GM18517 (cell line): ENCODE measurements at regions not wholly inside any gene's neighbourhood (a gene's known extent, or its start where the extent isn't known, plus 50 kb on each side); places are given as distances from the start of the nearest gene placed in this dataset.
"Not testable (repeated sequence)": the region's sequence is repeated elsewhere in the genome, so short reads cannot be mapped to it uniquely, and the experiment has no call there.

Source experiments
- ATAC-seq: cut with Tn5 transposase; IDR thresholded peaks from one replicate; pipeline ENCODE4 v1.9.1; 2021; ENCODE audit warnings: mild to moderate bottlenecking, moderate library complexity; ENCODE audit not compliant: unreplicated experiment

- ATAC-seq: not testable (repeated sequence)
Observed at GRCh38 chr3:20921112-20921511, 735.1 kb upstream of the SGO1 start.

- no peak for ATAC-seq
Observed at GRCh38 chr3:20916951-20917606, 731.1 kb upstream of the SGO1 start.

- no peak for ATAC-seq
Observed at GRCh38 chr3:20914310-20914709, 728.3 kb upstream of the SGO1 start.

GRCh38 chr3:20912406-20912805 is 726.4 kb upstream of the SGO1 start:
- no peak for ATAC-seq

- no peak for ATAC-seq
Observed at GRCh38 chr3:20909511-20909910, 723.5 kb upstream of the SGO1 start.

- ATAC-seq: no peak
Observed at GRCh38 chr3:20905210-20905805, 719.3 kb upstream of the SGO1 start.

GRCh38 chr3:20904671-20905070 is 718.7 kb upstream of the SGO1 start:
- no peak for ATAC-seq

GRCh38 chr3:20898962-20899361 is 713.0 kb upstream of the SGO1 start:
- ATAC-seq: no peak

GRCh38 chr3:20890111-20890519 is 704.1 kb upstream of the SGO1 start:
- no peak for ATAC-seq

GRCh38 chr3:20878691-20879090 is 692.7 kb upstream of the SGO1 start:
- ATAC-seq: no peak

GRCh38 chr3:20873235-20873634 is 687.2 kb upstream of the SGO1 start:
- no peak for ATAC-seq

GRCh38 chr3:20870106-20870899 is 684.3 kb upstream of the SGO1 start:
- no peak for ATAC-seq

- ATAC-seq: no peak
Observed at GRCh38 chr3:20865803-20866202, 679.8 kb upstream of the SGO1 start.

GRCh38 chr3:20861454-20861853 is 675.4 kb upstream of the SGO1 start:
- no peak for ATAC-seq

- no peak for ATAC-seq
Observed at GRCh38 chr3:20857636-20858035, 671.6 kb upstream of the SGO1 start.

GRCh38 chr3:20853890-20854289 is 667.9 kb upstream of the SGO1 start:
- ATAC-seq: no peak

GRCh38 chr3:20852712-20853111 is 666.7 kb upstream of the SGO1 start:
- no peak for ATAC-seq

GRCh38 chr3:20849975-20850374 is 664.0 kb upstream of the SGO1 start:
- no peak for ATAC-seq

GRCh38 chr3:20846832-20847231 is 660.8 kb upstream of the SGO1 start:
- ATAC-seq: no peak

- no peak for ATAC-seq
Observed at GRCh38 chr3:20846066-20846465, 660.1 kb upstream of the SGO1 start.

GRCh38 chr3:20844851-20845250 is 658.8 kb upstream of the SGO1 start:
- no peak for ATAC-seq
